ENCODE measurements at regions not wholly inside any gene's neighbourhood (a gene's known extent, or its start where the extent isn't known, plus 50 kb on each side); places are given as distances from the start of the nearest gene placed in this dataset.

DNA sequence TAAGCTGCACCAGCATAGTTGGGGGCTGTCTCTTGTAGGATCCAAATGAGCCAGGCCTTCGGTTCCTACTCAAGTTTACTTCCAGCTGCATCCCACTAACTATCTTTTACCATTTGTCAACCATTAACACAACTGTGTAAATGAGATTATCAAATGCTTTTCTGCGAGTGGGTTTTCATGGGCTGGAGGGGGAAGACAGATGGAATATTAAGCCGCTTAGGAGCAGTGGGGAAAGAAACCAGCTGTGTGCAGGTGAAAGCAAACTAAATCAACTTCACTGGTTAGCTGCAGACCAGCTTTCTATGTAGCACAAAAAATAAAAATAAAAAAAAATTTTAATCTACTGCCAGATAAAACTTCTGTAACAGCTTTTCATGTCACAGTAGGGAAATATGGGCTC is 100.8 kb upstream of the FOXN2 start:
- TF ChIP-seq, protein P1, sequence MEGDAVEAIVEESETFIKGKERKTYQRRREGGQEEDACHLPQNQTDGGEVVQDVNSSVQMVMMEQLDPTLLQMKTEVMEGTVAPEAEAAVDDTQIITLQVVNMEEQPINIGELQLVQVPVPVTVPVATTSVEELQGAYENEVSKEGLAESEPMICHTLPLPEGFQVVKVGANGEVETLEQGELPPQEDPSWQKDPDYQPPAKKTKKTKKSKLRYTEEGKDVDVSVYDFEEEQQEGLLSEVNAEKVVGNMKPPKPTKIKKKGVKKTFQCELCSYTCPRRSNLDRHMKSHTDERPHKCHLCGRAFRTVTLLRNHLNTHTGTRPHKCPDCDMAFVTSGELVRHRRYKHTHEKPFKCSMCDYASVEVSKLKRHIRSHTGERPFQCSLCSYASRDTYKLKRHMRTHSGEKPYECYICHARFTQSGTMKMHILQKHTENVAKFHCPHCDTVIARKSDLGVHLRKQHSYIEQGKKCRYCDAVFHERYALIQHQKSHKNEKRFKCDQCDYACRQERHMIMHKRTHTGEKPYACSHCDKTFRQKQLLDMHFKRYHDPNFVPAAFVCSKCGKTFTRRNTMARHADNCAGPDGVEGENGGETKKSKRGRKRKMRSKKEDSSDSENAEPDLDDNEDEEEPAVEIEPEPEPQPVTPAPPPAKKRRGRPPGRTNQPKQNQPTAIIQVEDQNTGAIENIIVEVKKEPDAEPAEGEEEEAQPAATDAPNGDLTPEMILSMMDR (IDR thresholded peaks at IDR 0.05; ENCODE audit: extremely low read depth, low read depth, low read length) = no peak
- Histone ChIP-seq H3K36me3 (ENCODE audit: insufficient read depth, low read length) (no peaks in the 10 kb centered on the region), H3K4me1 (ENCODE audit: insufficient read depth, low read length) (peaks cover 17% of the 10 kb centered on the region), H3K4me2 (ENCODE audit: insufficient read depth, low read length) (no peak overlapping the region), H4K20me1 (ENCODE audit: insufficient read depth, low read length) (no peaks in the 10 kb centered on the region), H3K79me2 (ENCODE audit: insufficient read depth, low read length) (no peaks in the 10 kb centered on the region), H3K27ac (ENCODE audit: low read depth, low read length) (no peak overlapping the region), H3K4me3 (ENCODE audit: insufficient read depth, low read length) (no peak overlapping the region), H3K9me3 (ENCODE audit: low read depth, low read length) (no peaks in the 10 kb centered on the region), H2AFZ (ENCODE audit: low read length) (no peak overlapping the region), H3K27me3 (ENCODE audit: insufficient read depth, low read length) (no peaks in the 10 kb centered on the region)
- no peak for DNase-seq (ENCODE audit: insufficient read length, low spot score, missing footprints)

DNA sequence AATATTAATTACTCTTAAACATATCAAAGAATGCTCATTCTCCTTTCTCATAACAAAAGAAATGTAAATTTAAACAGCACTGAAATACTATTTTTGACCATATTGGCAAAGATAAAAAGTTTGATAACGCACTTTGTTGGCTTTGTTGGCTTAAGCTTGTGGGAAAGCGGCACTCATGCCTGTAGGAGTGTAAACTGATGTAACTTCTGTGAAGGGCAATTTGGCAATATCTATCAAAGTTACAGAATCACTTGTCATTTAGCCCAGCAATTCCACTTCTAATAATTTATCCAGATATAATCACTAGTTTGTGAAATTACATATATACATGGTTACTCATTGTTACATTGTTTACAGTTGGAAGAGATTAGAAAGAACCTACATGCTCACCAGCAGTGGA is 96.3 kb upstream of the FOXN2 start:
- Histone ChIP-seq H3K9me3 (ENCODE audit: low read depth, low read length) (no peaks in the 10 kb centered on the region), H3K4me1 (ENCODE audit: insufficient read depth, low read length) (no peaks in the 10 kb centered on the region), H2AFZ (ENCODE audit: low read length) (no peak overlapping the region), H3K4me3 (ENCODE audit: insufficient read depth, low read length) (no peak overlapping the region), H3K36me3 (ENCODE audit: insufficient read depth, low read length) (no peaks in the 10 kb centered on the region), H3K79me2 (ENCODE audit: insufficient read depth, low read length) (no peaks in the 10 kb centered on the region), H3K27me3 (ENCODE audit: insufficient read depth, low read length) (no peaks in the 10 kb centered on the region), H4K20me1 (ENCODE audit: insufficient read depth, low read length) (no peaks in the 10 kb centered on the region), H3K27ac (ENCODE audit: low read depth, low read length) (no peak overlapping the region), H3K4me2 (ENCODE audit: insufficient read depth, low read length) (no peak overlapping the region)
- DNase-seq (ENCODE audit: insufficient read length, low spot score, missing footprints) = no peak
- TF ChIP-seq, protein P1 (IDR thresholded peaks at IDR 0.05; ENCODE audit: extremely low read depth, low read depth, low read length) = no peak

DNA sequence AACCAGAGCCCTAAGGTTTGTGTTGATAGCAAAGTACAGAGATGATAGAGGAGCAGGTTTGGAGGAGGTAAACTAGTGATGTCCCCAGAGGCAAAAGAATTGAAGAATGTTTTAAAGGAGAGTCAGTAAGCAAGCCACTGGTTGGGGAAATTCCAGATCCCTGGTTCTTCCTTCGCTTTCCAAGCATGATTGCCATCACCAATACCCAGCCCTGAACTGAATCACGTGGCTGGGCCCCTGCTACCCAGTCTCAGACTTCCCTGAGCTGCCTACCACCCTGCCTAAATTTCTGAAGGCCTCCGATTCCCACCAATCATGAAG is 95.3 kb upstream of the FOXN2 start:
- Histone ChIP-seq H4K20me1 (ENCODE audit: insufficient read depth, low read length) (no peaks in the 10 kb centered on the region), H3K79me2 (ENCODE audit: insufficient read depth, low read length) (no peaks in the 10 kb centered on the region), H3K27me3 (ENCODE audit: insufficient read depth, low read length) (no peaks in the 10 kb centered on the region), H3K4me2 (ENCODE audit: insufficient read depth, low read length) (no peak overlapping the region), H3K4me1 (ENCODE audit: insufficient read depth, low read length) (no peaks in the 10 kb centered on the region), H2AFZ (ENCODE audit: low read length) (no peak overlapping the region), H3K9me3 (ENCODE audit: low read depth, low read length) (no peaks in the 10 kb centered on the region), H3K4me3 (ENCODE audit: insufficient read depth, low read length) (no peak overlapping the region), H3K27ac (ENCODE audit: low read depth, low read length) (no peak overlapping the region), H3K36me3 (ENCODE audit: insufficient read depth, low read length) (no peaks in the 10 kb centered on the region)
- TF ChIP-seq, protein P1 (IDR thresholded peaks at IDR 0.05; ENCODE audit: extremely low read depth, low read depth, low read length) = no peak
- no peak for DNase-seq (ENCODE audit: insufficient read length, low spot score, missing footprints)

DNA sequence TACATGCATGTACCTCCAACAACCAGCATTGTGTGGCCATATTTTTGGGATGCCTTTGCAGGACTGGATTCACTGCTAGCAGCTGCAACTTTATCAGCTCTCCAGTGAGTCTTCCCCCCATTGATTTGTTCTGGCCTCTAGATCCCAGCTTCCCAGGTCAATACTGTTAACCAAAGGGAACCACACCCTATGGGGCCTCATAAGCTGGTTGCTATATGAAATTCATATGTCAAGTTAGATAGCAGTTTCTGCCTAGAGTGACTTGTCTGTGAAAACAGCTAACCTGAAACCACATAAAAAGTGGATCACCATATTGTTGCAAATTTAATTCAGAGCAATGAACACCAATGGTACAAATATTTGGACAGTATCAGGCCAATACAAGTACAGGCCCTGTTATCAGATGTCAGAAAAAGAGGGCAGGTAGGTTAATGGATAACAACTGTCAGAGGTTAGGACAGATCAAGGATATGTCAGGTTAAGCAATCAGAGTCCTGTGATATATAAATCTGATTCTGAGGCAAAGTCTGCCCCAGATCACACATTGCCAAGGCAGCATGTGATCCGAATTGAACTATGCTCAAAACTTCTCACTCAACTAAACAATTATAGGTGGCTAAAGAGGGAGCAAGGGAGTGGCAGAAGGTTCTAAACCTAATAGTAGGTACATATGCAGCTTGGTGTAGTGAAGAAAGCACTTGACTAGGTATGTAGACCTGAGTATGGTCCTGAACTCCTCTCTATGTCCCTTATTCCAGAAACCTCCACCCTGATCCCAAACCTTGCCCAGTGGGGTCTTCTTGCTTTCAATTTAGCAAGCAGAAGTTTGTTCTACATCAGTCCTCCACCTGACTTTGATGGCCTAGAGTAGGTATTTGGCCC is 94.7 kb upstream of the FOXN2 start:
- Histone ChIP-seq H2AFZ (ENCODE audit: low read length) (no peak overlapping the region), H3K9me3 (ENCODE audit: low read depth, low read length) (no peaks in the 10 kb centered on the region), H3K27ac (ENCODE audit: low read depth, low read length) (no peak overlapping the region), H3K79me2 (ENCODE audit: insufficient read depth, low read length) (no peaks in the 10 kb centered on the region), H4K20me1 (ENCODE audit: insufficient read depth, low read length) (no peaks in the 10 kb centered on the region), H3K4me2 (ENCODE audit: insufficient read depth, low read length) (no peak overlapping the region), H3K36me3 (ENCODE audit: insufficient read depth, low read length) (no peaks in the 10 kb centered on the region), H3K4me3 (ENCODE audit: insufficient read depth, low read length) (no peak overlapping the region), H3K27me3 (ENCODE audit: insufficient read depth, low read length) (no peaks in the 10 kb centered on the region), H3K4me1 (ENCODE audit: insufficient read depth, low read length) (no peaks in the 10 kb centered on the region)
- TF ChIP-seq, protein P1 (IDR thresholded peaks at IDR 0.05; ENCODE audit: extremely low read depth, low read depth, low read length) = no peak
- no peak for DNase-seq (ENCODE audit: insufficient read length, low spot score, missing footprints)

All from osteoblast (primary cell).